SK-N-SH (cell line): ENCODE measurements at regions not wholly inside any gene's neighbourhood (a gene's known extent, or its start where the extent isn't known, plus 50 kb on each side); places are given as distances from the start of the nearest gene placed in this dataset.

Experiments
- CTCF ChIA-PET: fragments of 300-600, 350-600 bp; formaldehyde crosslinking; extraction: SDS; loops from one replicate; lab custom pipeline; 2021; lab: Yijun Ruan, JAX
- POLR2A ChIA-PET: fragments of 350-600 bp; sonication (Branson Sonifier 250); formaldehyde crosslinking; extraction: SDS; loops from one replicate; lab custom pipeline; 2020; ENCODE audit warnings: antibody characterized with exemption, inconsistent platforms; lab: Yijun Ruan, JAX
- DNase-seq: peaks from one replicate; pipeline ENCODE4 v3.0.0; 2012
- H2AFZ ChIP-seq: fragments of 200-600 bp; sonication (generic); 2 replicates; pipeline ENCODE4 v1.8.1; 2016; ENCODE audit warnings: antibody characterized with exemption, mild to moderate bottlenecking, low read depth
- H3F3A ChIP-seq: fragments of 200-600 bp; sonication (generic); replicated peaks from 2 replicates; pipeline ENCODE3; 2016; ENCODE audit warnings: antibody characterized with exemption, mild to moderate bottlenecking; ENCODE audit not compliant: insufficient read depth
- H3K27ac ChIP-seq, 2 experiments: fragments of 200-500 bp in 1 of 2; fragments of 200-600 bp in 1 of 2; sonication (Bioruptor generic) in 1 of 2; sonication (generic), shearing (Covaris generic) in 1 of 2; 2 replicates each; pipeline versions ENCODE4 v1.5.1 to v1.6.1; 2014 to 2016; ENCODE audit warnings: low read depth in 2 of 2, inconsistent platforms in 1 of 2, low read length in 1 of 2, mild to moderate bottlenecking in 1 of 2, mixed read lengths in 1 of 2
- H3K27me3 ChIP-seq: fragments of 200-600 bp; sonication (generic), shearing (Covaris generic); 2 replicates; pipeline ENCODE4 v1.6.1; 2016; ENCODE audit warnings: mixed run types; ENCODE audit not compliant: insufficient read depth
- H3K36me3 ChIP-seq, 2 experiments: fragments of 200-500 bp in 1 of 2; fragments of 200-600 bp in 1 of 2; sonication (Bioruptor generic) in 1 of 2; sonication (generic) in 1 of 2; replicated peaks in 1 of 2; 2 replicates each; pipeline versions ENCODE3 to v1.5.1; 2014 to 2016; ENCODE audit warnings: low read length in 1 of 2, mild to moderate bottlenecking in 1 of 2; ENCODE audit not compliant: insufficient read depth in 2 of 2, control insufficient read depth in 1 of 2
- H3K4me1 ChIP-seq, 2 experiments: fragments of 200-500 bp in 1 of 2; fragments of 200-600 bp in 1 of 2; sonication (Bioruptor generic) in 1 of 2; sonication (generic), shearing (Covaris generic) in 1 of 2; 2 replicates each; pipeline versions ENCODE4 v1.5.1 to v1.6.1; 2014 to 2016; ENCODE audit warnings: low read depth in 1 of 2, low read length in 1 of 2, mixed run types in 1 of 2; ENCODE audit not compliant: insufficient read depth in 2 of 2, control insufficient read depth in 1 of 2
- H3K4me2 ChIP-seq: fragments of 200-600 bp; sonication (generic), shearing (Covaris generic); 2 replicates; pipeline ENCODE4 v1.6.1; 2017; ENCODE audit warnings: mixed run types
- H3K4me3 ChIP-seq, 2 experiments: fragments of 200-500 bp in 1 of 2; fragments of 200-600 bp in 1 of 2; sonication (Bioruptor generic) in 1 of 2; sonication (generic), shearing (Covaris generic) in 1 of 2; 2 replicates each; pipeline versions ENCODE4 v1.5.1 to v1.8.1; 2014 to 2016; ENCODE audit warnings: low read depth in 2 of 2, inconsistent platforms in 1 of 2, low read length in 1 of 2, mild to moderate bottlenecking in 1 of 2, mixed read lengths in 1 of 2, moderate library complexity in 1 of 2
- H3K79me2 ChIP-seq: fragments of 200-600 bp; sonication (generic); 2 replicates; pipeline ENCODE4 v1.8.1; 2017; ENCODE audit warnings: mild to moderate bottlenecking; ENCODE audit not compliant: insufficient read depth
- H3K9ac ChIP-seq: fragments of 200-600 bp; sonication (generic); 2 replicates; pipeline ENCODE4 v1.6.1; 2017; ENCODE audit warnings: mixed run types
- H3K9me2 ChIP-seq: fragments of 200-600 bp; sonication (generic); 2 replicates; pipeline ENCODE4 v1.6.1; 2017; ENCODE audit warnings: mixed run types
- H3K9me3 ChIP-seq: fragments of 200-600 bp; sonication (generic); 2 replicates; pipeline ENCODE4 v1.6.1; 2017; ENCODE audit warnings: mixed run types, mild to moderate bottlenecking, moderate library complexity
- H4K20me1 ChIP-seq: fragments of 200-600 bp; sonication (generic); 2 replicates; pipeline ENCODE4 v1.6.1; 2017; ENCODE audit warnings: mild to moderate bottlenecking, mixed run types; ENCODE audit not compliant: insufficient read depth
- CTCF ChIP-seq: fragments of 200-600 bp; sonication (generic); IDR thresholded peaks from 2 replicates; pipeline ENCODE4 v1.6.1; 2017; ENCODE audit warnings: antibody characterized with exemption, mild to moderate bottlenecking, moderate library complexity
- EZH2phosphoT487 ChIP-seq: fragments of 200-600 bp; sonication (generic); IDR thresholded peaks from 2 replicates; pipeline ENCODE4 v1.6.1; 2017; ENCODE audit warnings: low read depth, mixed run types, mild to moderate bottlenecking, antibody characterized with exemption, moderate library complexity, borderline replicate concordance
- FOSL2 ChIP-seq: IDR thresholded peaks from 2 replicates; pipeline ENCODE4 v1.4.0; 2012; ENCODE audit warnings: low read depth, mild to moderate bottlenecking, moderate library complexity, borderline replicate concordance
- FOXJ3 ChIP-seq: sonication (generic); formaldehyde crosslinking; IDR thresholded peaks from 2 replicates; pipeline ENCODE4 v1.5.1; 2020; ENCODE audit warnings: mild to moderate bottlenecking, missing genetic modification reagents
- FOXM1 ChIP-seq: IDR thresholded peaks from 2 replicates; pipeline ENCODE4 v1.4.0; 2012; ENCODE audit warnings: low read depth, mild to moderate bottlenecking
- GABPA ChIP-seq: IDR thresholded peaks from 2 replicates; pipeline ENCODE4 v1.4.0; 2012; ENCODE audit warnings: low read depth, mild to moderate bottlenecking
- GATA2 ChIP-seq: sonication (generic); formaldehyde crosslinking; IDR thresholded peaks from 2 replicates; pipeline ENCODE4 v1.5.0; 2020; ENCODE audit warnings: mild to moderate bottlenecking, missing genetic modification reagents
- JUND ChIP-seq: IDR thresholded peaks from 2 replicates; pipeline ENCODE4 v1.4.0; 2012
- MEF2A ChIP-seq: IDR thresholded peaks from 2 replicates; pipeline ENCODE4 v1.4.0; 2012; ENCODE audit warnings: low read depth, borderline replicate concordance
- MXI1 ChIP-seq: IDR thresholded peaks from 2 replicates; pipeline ENCODE4 v1.6.1; 2012; ENCODE audit warnings: mild to moderate bottlenecking, low read depth, low read length, improper control_type of control experiment
- NFIC ChIP-seq: IDR thresholded peaks from 2 replicates; pipeline ENCODE4 v1.4.0; 2012; ENCODE audit warnings: borderline replicate concordance
- NRF1 ChIP-seq: IDR thresholded peaks from 2 replicates; pipeline ENCODE4 v1.6.1; 2012; ENCODE audit warnings: low read depth, mild to moderate bottlenecking, low read length
- PBX3 ChIP-seq: IDR thresholded peaks from 2 replicates; pipeline ENCODE4; 2012
- POLR2AphosphoS5 ChIP-seq: IDR thresholded peaks from 2 replicates; pipeline ENCODE4 v1.6.1; 2012; ENCODE audit warnings: low read depth, low read length
- RAD21 ChIP-seq: IDR thresholded peaks from 2 replicates; pipeline ENCODE4 v1.6.1; 2012; ENCODE audit warnings: mild to moderate bottlenecking, low read length
- RFX5 ChIP-seq: IDR thresholded peaks from 2 replicates; pipeline ENCODE4 v1.6.1; 2012; ENCODE audit warnings: mild to moderate bottlenecking, improper control_type of control experiment, low read length
- RXRA ChIP-seq: IDR thresholded peaks from 2 replicates; pipeline ENCODE4 v1.4.0; 2012; ENCODE audit warnings: low read depth, mild to moderate bottlenecking, borderline replicate concordance
- TEAD4 ChIP-seq: IDR thresholded peaks from 2 replicates; pipeline ENCODE4 v1.4.0; 2012; ENCODE audit warnings: mild to moderate bottlenecking, borderline replicate concordance; ENCODE audit not compliant: insufficient read depth
- USF1 ChIP-seq: IDR thresholded peaks from 2 replicates; pipeline ENCODE4 v1.4.0; 2012; ENCODE audit warnings: low read depth, borderline replicate concordance
- WGBS: methylation state at CpG from one replicate; pipeline ENCODE4 v1.1.6; 2017; ENCODE audit warnings: low lambda C conversion rate; 5-methylcytosine and 5-hydroxymethylcytosine counted together

GRCh38 chr16:17817943-17818342, 347.2 kb upstream of the XYLT1 start (continued):
- TF ChIP-seq GATA2 (CRISPR knock-in tag), result no peak
- TF ChIP-seq FOSL2, result no peak
- no peak for TF ChIP-seq FOXM1
- no peak for TF ChIP-seq NFIC
- TF ChIP-seq POLR2AphosphoS5, result no peak
- TF ChIP-seq MXI1, result no peak
- TF ChIP-seq TEAD4, result no peak
- no peak for TF ChIP-seq NRF1
- no peak for TF ChIP-seq GABPA

- peaks cover 0 to 4% of the 10 kb centered on the region in 2 experiments; a peak in 2 of 4 replicates for H3K4me1 ChIP-seq
- no peaks in the 10 kb centered on the region for H3K36me3 ChIP-seq
- H3K27ac ChIP-seq, result no peak overlapping the region
- DNase-seq, result no peak
- H3K4me3 ChIP-seq, result no peak overlapping the region
- CTCF ChIA-PET, result no interaction called here
- H2AFZ ChIP-seq, result no peak overlapping the region
- H3K27me3 ChIP-seq, result no peaks in the 10 kb centered on the region
- WGBS, result 22% methylated on average over 1 of the region's 1 CpG
- no peak overlapping the region for H3K9ac ChIP-seq
- H4K20me1 ChIP-seq, result no peaks in the 10 kb centered on the region
- POLR2A ChIA-PET, result no interaction called here
- H3K9me2 ChIP-seq, result no peaks in the 10 kb centered on the region
- H3K79me2 ChIP-seq, result no peaks in the 10 kb centered on the region
- H3F3A ChIP-seq, result no peaks in the 10 kb centered on the region
- no peak for TF ChIP-seq TEAD4
- TF ChIP-seq CTCF, result no peak
- peaks cover 16% of the 10 kb centered on the region; the same call in 1 of the 2 replicates for H3K9me3 ChIP-seq
- no peak overlapping the region for H3K4me2 ChIP-seq
Observed at GRCh38 chr16:17817260-17817659, 346.5 kb upstream of the XYLT1 start.

GRCh38 chr16:17812771-17813170, 342.0 kb upstream of the XYLT1 start:
- TF ChIP-seq MEF2A (no peak), USF1 (no peak), FOXJ3 (CRISPR knock-in tag) (no peak), EZH2phosphoT487 (no peak), RAD21 (no peak), NFIC (no peak), JUND (no peak), RFX5 (no peak), RXRA (no peak), PBX3 (no peak)
- no peaks in the 10 kb centered on the region for H4K20me1 ChIP-seq
- no peak overlapping the region; a peak in 1 of 4 replicates for H3K27ac ChIP-seq
- no peaks in the 10 kb centered on the region for H3K36me3 ChIP-seq
- CTCF ChIA-PET, result no interaction called here
- WGBS, result 73% methylated on average over 1 of the region's 1 CpG
- H3K79me2 ChIP-seq, result no peaks in the 10 kb centered on the region
- no peak overlapping the region for H2AFZ ChIP-seq
- no peak overlapping the region for H3K4me3 ChIP-seq
- peaks cover 16% of the 10 kb centered on the region; the same call in 1 of the 2 replicates for H3K9me3 ChIP-seq
- H3K4me2 ChIP-seq, result no peak overlapping the region
- no peak for DNase-seq
- H3K9me2 ChIP-seq, result no peaks in the 10 kb centered on the region
- H3K9ac ChIP-seq, result no peak overlapping the region
- peaks cover 3% of the 10 kb centered on the region for H3F3A ChIP-seq
- POLR2A ChIA-PET, result no interaction called here
- H3K27me3 ChIP-seq, result no peaks in the 10 kb centered on the region
- H3K4me1 ChIP-seq, result peaks cover 0 to 4% of the 10 kb centered on the region in 2 experiments; a peak in 2 of 4 replicates
